ENCODE measurements at regions not wholly inside any gene's neighbourhood (a gene's known extent, or its start where the extent isn't known, plus 50 kb on each side); places are given as distances from the start of the nearest gene placed in this dataset.

- no peaks in the 10 kb centered on the region for H3K36me3 ChIP-seq (ENCODE audit: low read depth, low read length)
- no peak overlapping the region for H2AFZ ChIP-seq (ENCODE audit: low read length)
- H3K27ac ChIP-seq (ENCODE audit: low read length) = no peak overlapping the region
- intact Hi-C loops (cut with micrococcal nuclease) = no loop called here
- ChIA-PET CTCF (no interaction called here), POLR2A (ENCODE audit: unreplicated experiment) (no interaction called here)
- H3K4me3 ChIP-seq (ENCODE audit: low read length) = no peak overlapping the region
- H3K27me3 ChIP-seq (ENCODE audit: low read length) = peaks cover 3% of the 10 kb centered on the region
- H3K4me2 ChIP-seq (ENCODE audit: low read length) = no peak overlapping the region
- no peaks in the 10 kb centered on the region for H3F3A ChIP-seq (ENCODE audit: low read length, unreplicated experiment)
- H3K79me2 ChIP-seq (ENCODE audit: low read length) = no peaks in the 10 kb centered on the region
- H3K4me1 ChIP-seq (ENCODE audit: insufficient read depth, low read length) = no peaks in the 10 kb centered on the region
- no peaks in the 10 kb centered on the region for H3K9me2 ChIP-seq (replicated peaks; ENCODE audit: low read length)
- ATAC-seq = peak; percentile 31; the same call in 1 of the 2 replicates
- H4K20me1 ChIP-seq (ENCODE audit: low read length) = no peaks in the 10 kb centered on the region
- TF ChIP-seq EZH2phosphoT487 (IDR thresholded peaks at IDR 0.05; ENCODE audit: borderline replicate concordance, low read length) (no peak), CTCF (conservative IDR thresholded peaks at IDR 0.05; ENCODE audit: low read depth, low read length) (peak; percentile 41; the same call in 1 of the 2 replicates), EZH2 (IDR thresholded peaks at IDR 0.05; ENCODE audit: low read length, unreplicated experiment) (no peak)
- DNase-seq = peak; percentile 49
- H3K9ac ChIP-seq (ENCODE audit: low read length) = no peak overlapping the region
- no peaks in the 10 kb centered on the region for H3K9me3 ChIP-seq (ENCODE audit: low read length)
- no TSS peak for BruUV-seq (replicated peaks)
These were observed 58.5 kb upstream of the PDGFD start for GRCh38 chr11:104222464-104222863.

- ChIA-PET POLR2A (ENCODE audit: unreplicated experiment) (no interaction called here), CTCF (no interaction called here)
- intact Hi-C loops (cut with micrococcal nuclease) = no loop called here
These were observed 57.5 kb upstream of the PDGFD start for GRCh38 chr11:104221455-104221854.

More at GRCh38 chr11:104221455-104221854, 57.5 kb upstream of the PDGFD start:
- Histone ChIP-seq H3K9ac (ENCODE audit: low read length) (no peak overlapping the region), H3K27me3 (ENCODE audit: low read length) (peaks cover 3% of the 10 kb centered on the region), H2AFZ (ENCODE audit: low read length) (no peak overlapping the region), H3K4me1 (ENCODE audit: insufficient read depth, low read length) (no peaks in the 10 kb centered on the region), H3K36me3 (ENCODE audit: low read depth, low read length) (no peaks in the 10 kb centered on the region), H4K20me1 (ENCODE audit: low read length) (no peaks in the 10 kb centered on the region), H3F3A (ENCODE audit: low read length, unreplicated experiment) (no peaks in the 10 kb centered on the region), H3K79me2 (ENCODE audit: low read length) (no peaks in the 10 kb centered on the region), H3K9me2 (replicated peaks; ENCODE audit: low read length) (no peaks in the 10 kb centered on the region), H3K4me3 (ENCODE audit: low read length) (no peak overlapping the region), H3K4me2 (ENCODE audit: low read length) (no peak overlapping the region), H3K9me3 (ENCODE audit: low read length) (no peaks in the 10 kb centered on the region), H3K27ac (ENCODE audit: low read length) (no peak overlapping the region)
- DNase-seq = no peak
- TF ChIP-seq EZH2 (IDR thresholded peaks at IDR 0.05; ENCODE audit: low read length, unreplicated experiment) (no peak), CTCF (conservative IDR thresholded peaks at IDR 0.05; ENCODE audit: low read depth, low read length) (no peak), EZH2phosphoT487 (IDR thresholded peaks at IDR 0.05; ENCODE audit: borderline replicate concordance, low read length) (no peak)
- no peak for ATAC-seq
- no TSS peak for BruUV-seq (replicated peaks)

Data from PC-3 (cell line).